Amygdala (tissue), 56 donors: ENCODE measurements at regions not wholly inside any gene's neighbourhood (a gene's known extent, or its start where the extent isn't known, plus 50 kb on each side); places are given as distances from the start of the nearest gene placed in this dataset.

Experiments used
- DNase-seq, 56 donors: peaks; one replicate each; lab custom pipeline; 2025; lab: John Stamatoyannopoulos, UW

DNA sequence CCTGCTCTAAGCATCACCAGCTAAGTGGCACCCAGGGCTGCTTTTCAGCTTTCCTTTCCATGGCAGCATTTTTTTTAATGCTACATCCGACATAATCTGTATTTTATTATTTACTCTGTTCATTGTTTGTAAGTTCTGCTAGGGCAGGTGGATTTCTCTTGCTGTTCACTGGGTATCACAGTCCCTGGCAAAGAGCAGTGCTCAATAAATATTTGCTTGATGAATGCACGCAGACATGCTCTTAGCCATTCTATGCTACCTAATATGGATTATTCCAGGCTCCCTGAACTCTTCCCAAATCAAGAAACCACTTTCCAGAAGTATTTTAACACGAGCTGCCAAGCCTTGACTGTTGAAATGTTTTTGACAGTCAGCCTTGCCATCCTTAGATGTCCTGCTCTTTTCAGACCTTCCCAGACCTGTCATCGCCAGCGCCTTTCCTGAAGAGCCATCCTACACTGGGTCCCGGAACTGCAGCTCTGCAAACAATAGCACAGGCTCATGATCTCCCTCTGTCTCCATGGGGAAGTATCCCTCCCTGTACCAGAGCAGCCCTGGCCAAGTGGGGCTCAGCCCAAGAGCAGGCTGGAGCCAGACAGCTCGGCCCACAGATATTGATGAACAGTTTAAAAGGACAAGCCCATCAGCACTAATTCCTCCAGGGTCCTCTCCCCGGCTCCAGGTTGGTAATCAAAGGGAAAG, 136.5 kb upstream of the CDH4 start:
- DNase-seq: peak in 1 of 56 donors; percentile 7

DNA sequence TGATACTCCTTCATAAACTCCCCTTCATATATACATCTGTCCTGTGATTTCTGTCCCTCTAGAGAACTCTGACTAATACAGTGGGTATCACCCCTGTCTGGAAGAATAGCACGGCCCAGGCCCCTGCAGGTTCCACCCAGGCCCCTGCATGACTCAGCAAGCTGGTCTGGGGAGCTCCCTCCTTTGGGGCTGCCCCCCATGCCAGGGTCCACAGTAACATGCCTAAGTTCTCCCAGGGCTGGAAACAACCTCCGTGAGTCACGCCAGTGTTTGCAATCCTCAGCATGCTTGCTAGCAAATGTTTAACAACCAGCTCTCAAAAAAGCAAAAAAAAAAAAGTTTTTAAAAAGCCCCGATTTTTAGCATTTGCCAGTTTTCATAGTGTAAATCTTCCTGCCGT, 134.3 kb upstream of the CDH4 start:
- DNase-seq: no peak

DNA sequence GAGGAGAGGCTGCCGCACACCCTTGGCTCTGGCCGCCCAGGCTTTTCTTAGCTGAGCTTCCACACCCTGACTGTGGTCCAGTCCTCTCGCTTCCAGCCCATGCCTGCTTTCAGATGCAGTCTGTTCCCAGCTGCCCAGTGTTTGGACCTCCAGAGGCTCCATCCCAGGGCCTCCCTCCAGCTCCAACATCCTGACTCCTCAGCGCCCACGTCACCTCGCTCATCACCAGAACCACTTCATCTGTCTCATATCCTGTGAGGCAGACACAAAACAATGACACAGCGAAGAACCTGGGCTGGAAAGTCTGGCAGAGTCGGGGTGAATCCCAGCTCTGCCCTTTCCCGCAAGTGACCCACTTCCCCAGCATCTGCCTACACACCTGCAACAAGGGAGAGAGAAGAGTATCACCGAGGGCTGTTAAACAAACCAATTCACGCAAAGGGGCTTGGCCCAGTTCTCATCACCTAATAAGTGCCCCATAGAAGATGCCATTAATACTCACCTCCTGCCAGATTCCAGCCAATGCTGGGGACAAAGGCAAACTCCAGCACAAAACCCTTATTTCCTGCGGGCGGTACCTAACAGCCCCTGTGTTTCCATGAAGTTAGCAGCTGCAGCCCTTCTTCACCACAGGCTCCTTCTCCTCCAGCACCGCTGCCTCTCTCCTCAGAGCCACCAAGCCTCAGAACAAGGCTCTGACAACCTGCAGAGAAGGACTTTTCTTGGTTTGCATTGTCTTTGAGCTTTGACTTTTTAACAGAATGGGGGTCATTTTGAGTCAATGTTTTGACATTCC, 133.4 kb upstream of the CDH4 start:
- DNase-seq: no peak

DNA sequence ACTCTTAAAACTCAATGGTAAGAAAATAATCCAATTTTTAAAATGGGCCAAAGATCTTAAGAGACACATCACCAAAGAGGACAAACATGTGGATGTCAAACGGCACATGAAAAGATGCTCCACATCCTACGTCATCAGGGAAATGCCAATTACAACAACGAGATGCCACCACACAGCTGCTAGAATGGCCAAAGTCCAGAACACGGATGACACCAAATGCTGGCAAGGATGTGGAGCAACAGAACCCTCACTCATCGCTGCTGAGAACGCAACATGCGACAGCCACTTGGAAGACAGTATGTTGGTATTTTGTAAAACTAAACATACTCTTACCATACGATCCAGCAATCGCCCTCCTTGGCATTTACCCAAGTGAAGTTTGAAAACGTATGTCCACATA, 132.8 kb upstream of the CDH4 start:
- no peak for DNase-seq

DNA sequence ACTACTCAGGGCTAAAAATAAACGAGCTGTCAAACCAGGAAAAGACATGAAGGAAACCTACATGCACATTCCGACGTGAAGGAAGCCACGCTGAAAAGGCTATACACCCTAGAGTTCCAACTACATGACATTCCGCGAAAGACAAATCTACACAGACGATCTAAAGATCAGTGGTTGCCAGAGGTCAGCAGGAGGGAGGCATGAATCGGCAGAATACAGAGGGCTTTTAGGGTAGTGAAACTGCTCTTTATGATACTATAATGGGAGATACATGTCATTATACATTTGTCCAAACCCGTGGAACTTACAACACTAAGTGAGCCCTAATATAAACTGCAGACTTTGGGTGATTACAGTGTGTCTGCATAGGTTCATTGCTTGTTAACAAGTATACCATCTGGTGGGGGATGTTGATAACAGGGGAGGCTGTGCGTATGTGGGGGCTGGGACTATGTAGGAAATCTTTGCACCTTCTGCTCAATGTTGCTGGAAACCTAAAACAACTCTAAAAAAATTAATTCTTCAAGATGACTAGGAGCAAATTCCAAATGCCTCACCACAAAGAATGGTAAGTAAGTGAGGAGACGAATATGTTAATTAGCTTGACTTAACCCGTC, 132.2 kb upstream of the CDH4 start:
- DNase-seq: no peak

DNA sequence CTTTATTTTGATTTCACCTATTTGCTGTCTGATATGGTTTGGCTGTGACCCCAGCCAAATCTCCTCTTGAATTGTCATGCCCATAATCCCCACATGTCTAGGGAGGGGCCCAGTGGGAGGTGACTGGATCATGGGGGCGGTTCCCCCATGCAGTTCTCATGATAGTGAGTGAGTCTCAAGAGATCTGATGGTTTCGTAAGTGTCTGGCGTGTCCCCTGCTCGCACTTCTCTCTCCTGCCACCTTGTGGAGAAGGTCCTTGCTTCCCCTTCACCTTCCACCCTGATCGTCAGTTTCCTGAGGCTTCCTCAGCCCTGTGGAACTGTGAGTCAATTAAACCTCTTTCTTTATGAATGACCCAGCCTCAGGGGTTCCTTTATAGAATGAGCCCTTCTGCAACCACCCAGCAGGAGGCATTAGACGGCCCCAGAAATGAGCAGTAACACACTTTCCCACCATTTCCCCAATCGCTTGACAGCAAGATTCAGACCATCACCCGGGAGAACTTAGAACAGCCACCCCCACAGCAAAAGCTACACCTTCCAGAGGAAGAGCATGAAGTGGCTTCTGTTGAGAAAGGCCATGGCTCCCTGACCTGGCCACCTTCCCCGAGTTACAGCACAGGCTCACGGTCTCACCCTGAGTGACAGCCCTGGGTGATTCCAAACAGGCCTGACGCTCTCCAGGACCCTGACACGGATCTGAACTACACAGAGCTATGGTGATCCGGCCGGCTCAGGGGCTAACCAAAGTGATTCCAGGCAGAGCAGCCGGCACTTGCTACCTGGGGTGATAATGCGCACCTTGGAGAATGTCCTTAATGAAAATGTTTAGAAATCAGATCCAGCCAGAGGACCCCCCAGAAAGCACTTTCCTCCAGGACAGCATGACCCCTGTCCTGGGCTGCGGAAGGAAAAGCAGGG, 131.2 kb upstream of the CDH4 start:
- DNase-seq: peak in 11 of 56 donors; percentile 1 to 30 (median 9)

DNA sequence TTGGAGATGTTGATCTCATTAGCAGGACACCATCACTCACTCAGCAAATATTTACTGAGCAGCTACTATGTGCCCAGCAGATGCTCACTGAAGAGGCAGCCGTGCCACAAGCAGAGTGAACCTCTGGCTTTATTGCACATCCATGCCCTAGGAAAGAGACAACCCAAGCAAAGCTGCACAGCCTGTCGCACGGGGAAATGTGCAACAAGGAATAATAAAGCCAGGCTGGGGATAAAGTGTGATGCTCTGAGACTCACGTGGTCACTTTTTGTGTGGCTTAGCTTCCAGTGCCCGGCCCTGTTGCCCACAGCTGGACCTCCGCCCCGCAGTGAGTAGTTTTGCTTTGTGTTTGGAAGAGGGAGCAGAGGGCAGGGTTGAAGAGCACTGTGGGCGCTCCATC, 130.4 kb upstream of the CDH4 start:
- DNase-seq: no peak

DNA sequence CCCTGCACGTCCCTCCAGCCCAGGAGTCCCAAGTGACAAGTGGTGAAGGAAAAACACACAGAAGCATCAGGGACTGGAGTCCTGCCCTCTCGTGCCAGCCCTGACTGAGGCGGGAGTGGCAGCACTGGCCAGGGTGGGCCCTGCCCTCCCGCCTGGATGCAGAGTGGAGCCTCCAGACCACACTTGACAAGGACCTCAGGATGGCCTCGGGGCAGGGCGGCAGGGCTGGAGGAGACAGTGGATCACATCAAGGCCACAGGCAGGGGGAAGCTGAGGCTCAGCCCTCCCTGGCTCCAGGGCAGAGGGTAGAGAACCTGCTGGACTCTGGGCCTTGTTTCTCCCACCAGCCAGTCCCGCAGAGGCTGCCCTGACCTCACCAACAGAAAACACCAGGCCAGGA, 128.8 kb upstream of the CDH4 start:
- no peak for DNase-seq

DNA sequence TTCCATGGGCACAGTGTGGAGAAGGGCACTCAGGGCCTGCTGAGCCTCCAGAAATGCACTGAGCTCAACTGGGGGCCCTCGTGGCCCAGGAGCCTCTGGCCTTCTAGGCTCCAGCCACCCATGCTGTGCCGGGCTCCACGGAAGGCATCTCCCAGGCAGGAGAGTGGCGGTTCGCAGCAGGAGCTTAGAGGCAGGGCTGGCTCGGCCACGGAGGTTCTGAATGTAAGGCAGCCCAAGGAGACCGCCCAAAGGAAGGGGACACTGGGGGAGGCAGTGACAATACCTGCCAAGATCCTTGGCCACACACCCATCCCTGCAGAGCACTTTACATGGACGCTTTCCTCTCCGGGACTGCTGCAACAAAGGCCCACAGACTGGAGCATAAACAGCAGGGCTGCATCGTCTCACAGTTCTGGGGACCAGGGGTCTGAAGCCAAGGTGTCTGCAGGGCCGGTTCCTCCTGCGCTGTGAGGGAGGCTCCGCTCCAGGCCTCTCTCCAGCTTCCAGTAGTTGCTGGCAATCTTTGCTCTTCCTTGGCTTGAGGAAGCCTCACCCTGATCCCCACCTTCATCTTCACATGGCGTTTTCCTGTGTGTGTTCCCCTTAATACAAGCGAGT, 128.2 kb upstream of the CDH4 start:
- DNase-seq: no peak

DNA sequence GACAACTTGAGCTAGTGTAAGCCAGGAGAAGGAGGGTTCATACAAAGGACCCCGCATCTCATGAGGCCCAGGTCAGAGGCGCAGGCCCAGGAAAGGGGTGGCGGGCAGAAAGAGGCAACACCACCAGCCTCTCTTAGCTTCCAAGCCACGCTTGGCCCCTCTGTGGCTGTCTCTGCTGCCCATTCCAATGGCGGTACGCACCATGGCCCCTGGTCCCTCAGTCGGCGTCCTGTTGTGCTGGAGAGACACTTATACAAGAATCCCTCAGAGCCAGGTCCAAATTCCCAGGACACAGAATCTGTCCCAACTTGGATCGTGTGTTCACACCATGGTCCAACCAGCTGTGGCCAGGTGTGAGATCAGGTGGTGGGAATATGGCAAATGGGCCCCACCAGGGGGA, 127.0 kb upstream of the CDH4 start:
- no peak for DNase-seq

DNA sequence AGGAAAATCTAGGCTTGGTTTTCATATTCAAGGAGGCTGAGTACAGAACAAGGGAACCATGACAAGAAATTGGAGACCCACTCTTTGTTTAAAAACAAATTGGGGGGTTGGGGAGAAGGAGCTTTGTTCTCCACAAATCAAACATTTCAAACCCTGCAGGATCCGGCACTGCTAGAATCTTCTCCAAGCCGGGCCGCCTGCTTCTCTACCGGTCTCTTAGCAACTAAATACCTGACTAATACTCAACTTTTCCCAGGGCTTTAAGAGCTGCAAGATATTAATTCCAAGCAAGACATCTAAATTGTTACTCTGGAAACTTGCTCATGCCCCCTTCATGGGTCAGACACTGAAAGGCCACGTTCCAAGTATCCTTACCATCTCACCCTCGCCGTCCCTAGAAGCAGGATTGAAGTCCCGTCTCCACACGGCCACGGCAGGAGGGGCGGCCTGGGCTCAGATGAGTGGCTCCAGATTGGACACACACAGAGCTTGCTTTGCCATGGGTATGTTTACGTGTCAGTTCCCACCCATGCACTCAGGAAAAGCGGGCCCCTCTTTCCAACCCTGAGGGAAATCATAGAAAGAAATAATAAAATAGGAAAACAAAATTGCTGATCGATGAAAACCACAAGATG, 126.4 kb upstream of the CDH4 start:
- DNase-seq: no peak

DNA sequence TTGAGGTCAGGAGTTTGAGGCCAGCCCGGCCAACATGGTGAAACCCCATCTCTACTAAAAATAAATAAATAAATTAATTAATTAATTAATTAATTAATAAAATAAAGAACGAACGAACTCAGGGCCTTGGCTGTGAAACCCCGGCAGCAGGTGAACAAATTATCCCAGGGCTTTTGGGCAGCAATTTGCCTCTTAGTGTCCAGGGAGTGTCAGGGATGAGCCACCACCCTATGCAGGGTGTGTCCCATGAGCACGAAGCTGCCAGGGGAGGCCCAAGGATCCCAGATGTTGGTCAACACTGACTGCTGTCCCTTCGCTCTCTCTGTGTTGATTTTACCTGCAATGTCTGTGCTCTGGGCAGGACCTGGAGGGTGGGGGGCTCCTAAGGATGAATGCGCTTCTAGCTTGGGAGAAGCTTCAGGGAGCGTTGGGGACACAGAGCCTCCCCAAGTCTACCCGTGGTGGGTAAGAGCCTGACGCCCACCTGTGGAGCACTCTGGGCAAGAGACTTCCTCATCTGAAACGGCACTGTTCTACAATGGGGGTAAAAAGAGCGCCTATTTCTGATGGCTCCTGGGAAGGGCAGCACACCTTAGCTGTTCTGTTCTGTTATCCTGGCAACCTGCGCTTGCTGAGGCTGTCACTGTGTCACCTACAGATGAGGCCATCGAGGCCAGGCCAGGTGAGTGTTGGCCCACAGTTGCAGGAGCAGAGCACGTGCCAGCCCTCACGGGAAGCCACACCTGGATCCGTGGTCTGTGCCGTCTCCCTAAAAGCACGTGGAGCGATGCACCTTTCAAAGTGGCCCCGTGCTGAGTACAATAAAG, 125.5 kb upstream of the CDH4 start:
- no peak for DNase-seq

DNA sequence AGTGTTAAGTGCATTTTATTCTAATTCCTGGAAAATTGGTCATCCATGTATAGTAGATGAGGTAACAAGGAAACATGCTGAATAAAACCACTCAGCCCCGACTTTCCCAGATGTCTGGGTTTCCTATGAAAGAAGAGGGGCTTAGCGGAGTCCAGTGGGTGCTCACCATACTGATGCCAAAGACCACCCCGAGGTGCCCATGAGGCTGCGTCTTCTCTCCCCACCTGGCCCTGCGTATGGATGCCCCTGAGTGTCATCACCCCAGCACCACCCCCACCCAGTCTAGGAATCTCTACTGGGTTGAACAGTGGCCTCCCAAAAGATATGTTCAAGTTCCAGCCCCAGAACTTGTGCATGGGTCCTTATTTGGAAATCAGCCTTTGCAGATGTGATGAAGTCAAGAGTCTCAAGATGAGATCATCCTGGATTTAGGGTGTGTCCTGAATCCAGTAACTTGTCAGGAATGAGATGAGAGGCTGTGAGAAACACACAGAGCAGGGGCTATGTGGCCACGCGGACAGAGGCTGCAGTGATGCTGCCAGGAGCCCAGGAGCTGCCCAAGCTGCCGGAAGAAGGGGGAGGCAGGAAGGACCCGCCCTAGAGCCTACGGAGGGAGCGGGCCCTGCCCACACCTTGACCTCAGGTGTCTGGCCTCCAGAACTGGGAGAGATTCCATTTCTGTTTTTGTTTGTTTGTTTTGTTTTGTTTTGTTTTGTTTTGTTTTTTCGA, 124.6 kb upstream of the CDH4 start:
- no peak for DNase-seq

DNA sequence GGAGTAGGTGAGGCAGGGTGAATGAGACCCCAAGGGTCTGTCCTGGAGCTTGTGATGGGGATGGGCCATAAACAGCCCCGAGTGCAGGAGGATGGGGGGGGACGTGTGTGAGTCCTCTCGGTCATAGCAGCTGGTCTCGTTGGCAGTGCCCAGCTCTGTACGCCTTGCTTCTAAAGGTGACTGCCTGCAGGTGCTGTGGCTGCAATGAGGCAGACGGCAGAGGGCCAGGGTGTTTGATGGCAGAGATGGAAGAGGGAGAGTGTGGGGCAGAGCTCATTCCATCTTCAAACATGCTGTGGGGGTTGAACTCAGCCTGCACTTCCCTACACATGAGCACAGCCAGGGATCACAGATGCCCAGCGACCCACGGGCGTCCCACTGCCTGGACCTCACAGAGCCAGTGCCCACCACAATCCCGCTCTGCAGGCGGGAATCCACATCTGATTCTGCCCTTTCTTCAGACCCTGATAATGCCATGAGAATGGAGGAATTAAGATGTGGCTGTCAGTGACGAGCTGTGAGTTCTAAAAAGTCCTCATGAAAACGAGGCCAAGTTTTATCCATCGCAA, 123.3 kb upstream of the CDH4 start:
- no peak for DNase-seq

DNA sequence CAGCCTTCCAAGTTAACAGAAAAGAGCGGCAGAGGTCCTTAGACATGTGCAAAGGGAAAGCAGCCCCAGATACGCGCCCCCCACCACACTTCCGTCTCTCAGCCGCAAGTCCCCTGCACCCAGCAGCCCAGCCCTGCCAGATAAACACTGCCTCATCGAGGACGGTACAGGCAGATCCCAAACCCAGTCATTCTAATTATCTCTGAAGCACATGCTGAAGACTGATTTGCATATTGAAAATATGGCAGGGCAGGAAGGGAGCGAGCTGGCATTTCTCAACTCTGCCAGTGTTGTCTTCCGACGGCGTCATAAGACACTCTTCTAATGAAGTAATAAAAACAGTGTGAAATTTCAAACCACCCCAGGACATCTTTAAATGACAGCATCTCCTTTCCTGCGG, 122.8 kb upstream of the CDH4 start:
- DNase-seq: no peak

DNA sequence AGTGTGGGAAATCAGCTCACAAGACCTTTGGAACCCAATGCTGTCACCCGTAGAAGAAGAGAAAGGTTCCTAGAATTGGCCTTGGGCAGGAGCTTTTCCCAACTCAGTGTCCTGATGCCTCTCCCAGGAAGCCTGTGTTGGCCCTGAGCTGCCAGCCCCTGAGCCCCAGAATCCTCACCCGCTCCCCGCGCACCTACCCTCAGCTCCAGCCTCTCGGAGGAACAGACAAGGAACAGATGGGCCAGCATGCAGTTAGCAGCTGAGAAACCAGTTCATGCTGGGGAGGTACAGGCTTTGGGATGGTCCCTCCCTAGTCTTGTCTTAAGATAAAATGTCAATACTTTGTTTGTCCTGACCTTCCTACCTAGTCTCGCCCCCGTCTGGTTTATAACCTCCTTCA, 121.9 kb upstream of the CDH4 start:
- no peak for DNase-seq

DNA sequence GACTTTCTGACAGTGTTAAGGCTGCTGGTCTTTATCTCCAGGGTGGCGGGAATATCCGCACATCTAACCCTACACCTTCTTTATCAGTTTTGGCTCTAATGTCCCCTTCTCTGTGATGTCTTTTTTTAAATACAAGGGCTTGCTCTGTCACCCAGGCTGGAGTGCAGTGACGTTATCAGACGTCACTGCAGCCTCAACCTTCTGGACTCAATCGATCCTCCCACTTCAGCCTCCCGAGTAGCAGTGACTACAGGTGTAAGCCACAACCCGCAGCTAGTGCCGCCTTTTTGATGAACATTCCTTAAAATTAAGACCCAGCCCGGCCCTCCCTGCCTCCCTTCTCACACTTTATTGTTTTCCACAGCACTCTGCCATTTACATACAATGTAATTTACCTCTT, 120.1 kb upstream of the CDH4 start:
- no peak for DNase-seq

DNA sequence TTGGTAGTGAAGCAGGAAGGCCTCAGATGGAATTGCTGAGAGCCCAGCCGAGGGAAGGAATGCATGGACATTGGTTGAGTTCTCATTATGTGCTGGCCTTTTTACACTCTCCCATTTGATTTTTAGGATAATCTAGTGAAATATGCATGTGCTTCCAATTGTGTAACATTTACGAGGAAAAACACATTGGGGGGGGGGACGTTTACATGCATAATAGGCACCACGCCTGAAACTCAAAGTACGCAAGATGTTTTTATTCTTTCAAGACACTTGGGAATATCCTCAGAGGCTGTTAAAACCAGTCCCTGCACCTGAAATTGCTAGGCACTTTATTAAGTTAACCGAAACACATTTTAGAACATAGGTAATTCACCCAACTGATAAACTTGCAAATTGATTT, 118.5 kb upstream of the CDH4 start:
- no peak for DNase-seq
